GM19023 (cell line): ENCODE measurements at regions not wholly inside any gene's neighbourhood (a gene's known extent, or its start where the extent isn't known, plus 50 kb on each side); places are given as distances from the start of the nearest gene placed in this dataset.
"Not testable (repeated sequence)": the region's sequence is repeated elsewhere in the genome, so short reads cannot be mapped to it uniquely, and the experiment has no call there.

Source experiments
- ATAC-seq: cut with Tn5 transposase; IDR thresholded peaks from one replicate; pipeline ENCODE4 v1.9.1; 2021; ENCODE audit warnings: mild to moderate bottlenecking, moderate library complexity; ENCODE audit not compliant: unreplicated experiment

DNA sequence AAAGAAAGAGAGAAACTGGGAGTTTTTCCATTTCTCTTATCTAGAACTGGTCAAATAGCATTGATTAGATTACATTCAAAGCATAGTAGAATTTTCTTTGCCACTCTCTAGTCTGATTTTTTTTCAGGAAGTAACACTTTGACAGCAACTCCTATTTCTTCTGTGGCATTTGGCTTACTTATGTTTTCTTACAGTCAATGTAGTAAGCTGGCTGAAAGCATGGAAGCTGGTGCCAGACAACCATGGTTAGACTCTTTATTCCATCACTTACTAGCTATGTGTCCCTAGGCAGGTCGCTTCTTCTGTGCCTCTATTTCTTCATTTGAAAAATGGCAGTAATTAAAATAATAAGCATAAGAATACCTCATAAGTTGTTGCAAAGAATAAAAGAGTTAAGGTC, 54.2 kb upstream of the OPRM1 start:
- ATAC-seq: no peak

DNA sequence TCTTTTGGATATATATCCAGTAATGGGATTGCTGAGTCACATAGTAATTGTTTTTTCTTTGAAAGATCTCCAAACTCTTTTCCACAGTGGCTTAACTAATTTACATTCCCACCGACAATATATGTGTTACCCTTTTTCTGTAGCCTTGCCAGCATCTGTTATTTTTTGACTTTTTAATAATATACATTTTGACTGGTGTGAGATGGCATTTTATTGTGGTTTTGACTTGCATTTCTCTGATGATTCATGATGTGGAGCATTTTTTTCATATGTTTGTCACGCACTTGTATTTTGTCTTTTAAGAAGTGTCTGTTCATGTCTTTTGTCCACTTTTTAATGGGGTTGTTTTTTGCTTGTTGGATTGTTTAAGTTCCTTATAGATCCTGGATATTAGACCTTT, 58.9 kb upstream of the OPRM1 start:
- no peak for ATAC-seq

DNA sequence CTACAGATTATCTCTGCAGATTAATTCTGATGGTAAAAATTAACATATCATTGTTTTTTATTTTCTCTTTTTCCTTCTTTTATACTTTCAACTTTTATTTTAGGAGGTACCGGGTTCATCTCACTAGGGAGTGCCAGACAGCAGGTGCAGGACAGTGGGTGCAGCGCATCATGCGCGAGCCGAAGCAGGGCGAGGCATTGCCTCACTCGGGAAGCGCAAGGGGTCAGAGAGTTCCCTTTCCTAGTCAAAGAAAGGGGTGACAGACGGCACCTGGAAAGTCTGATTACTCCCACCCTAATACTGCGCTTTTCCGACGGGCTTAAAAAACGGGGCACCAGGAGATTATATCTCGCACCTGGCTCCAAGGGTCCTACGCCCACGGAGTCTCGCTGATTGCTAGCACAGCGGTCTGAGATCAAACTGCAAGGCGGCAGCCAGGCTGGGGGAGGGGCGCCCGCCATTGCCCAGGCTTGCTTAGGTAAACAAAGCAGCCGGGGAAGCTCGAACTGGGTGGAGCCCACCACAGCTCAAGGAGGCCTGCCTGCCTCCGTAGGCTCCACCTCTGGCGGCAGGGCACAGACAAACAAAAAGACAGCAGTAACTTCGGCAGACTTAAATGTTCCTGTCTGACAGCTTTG, 60.0 kb upstream of the OPRM1 start:
- ATAC-seq: not testable (repeated sequence)

DNA sequence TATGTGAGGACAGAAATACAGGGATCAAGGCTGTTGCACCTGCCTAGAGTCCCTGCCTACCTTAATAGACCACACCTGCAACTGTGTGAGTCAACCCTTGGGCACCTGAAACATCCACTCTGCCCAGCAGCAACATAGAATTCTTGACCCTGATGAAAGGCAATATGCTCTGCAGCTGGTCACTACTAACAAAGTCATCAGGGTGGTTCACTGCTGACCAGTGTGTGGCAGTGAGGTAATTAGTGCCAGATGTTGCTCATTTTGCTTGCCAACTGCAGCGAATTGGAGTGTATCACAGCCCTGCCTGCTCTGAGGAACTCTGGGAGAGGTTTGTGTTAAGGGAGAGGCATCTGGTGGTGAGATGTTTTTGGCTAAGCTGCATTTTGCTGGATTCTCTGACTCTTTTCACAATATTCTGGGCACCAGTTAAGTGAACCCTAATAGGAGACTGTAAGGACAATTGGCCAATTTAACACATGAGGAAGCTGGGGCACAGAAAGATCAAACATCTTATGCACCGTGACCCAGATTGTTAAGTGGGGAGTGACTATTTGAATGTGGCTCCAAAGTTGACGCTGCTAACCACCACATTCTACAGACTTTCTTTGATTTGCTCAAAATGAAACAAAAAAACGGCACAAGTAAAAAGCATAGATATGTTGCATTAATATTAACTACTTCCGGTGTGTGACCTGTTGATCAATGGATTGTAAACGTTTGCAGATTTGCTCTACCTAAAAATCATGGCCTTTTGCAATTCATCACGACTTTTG, 61.9 kb upstream of the OPRM1 start:
- ATAC-seq: no peak

DNA sequence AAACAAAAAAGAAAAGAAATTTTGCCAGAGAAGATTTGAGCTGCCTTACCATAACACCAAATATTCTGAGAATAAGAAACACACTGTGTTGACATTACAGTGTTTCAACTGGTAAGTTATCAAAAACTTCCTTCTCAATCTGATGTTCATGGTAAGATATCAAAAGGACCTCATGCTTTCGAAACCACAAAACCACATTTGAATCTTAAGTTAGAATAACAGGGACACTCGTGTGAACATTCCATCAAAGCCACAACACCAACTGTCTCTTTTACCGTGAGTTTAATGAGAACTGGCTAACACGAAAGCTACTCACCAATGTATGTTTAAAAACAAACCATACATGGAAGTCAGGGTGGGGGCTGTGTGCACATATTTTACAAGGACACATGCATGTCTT, 73.0 kb upstream of the OPRM1 start:
- ATAC-seq: no peak

DNA sequence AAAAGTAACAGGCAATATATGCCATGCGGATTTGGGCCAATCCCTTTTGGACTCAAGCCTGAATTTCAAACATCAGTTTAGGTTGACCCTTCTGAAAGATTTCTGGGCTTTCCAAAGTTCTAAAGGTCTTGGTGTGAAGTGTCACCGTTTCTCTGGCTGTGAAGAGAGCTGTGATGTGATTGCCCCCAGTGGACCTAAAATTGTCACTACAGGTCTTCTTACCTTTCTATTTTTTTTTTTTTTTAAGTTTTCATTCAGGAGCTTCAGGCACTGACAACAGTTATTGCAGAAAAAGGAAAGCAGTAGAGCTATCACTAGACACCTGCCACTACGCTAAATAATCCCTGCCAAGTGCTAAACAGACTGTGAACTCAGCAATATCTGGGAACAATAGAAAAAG, 75.7 kb upstream of the OPRM1 start:
- ATAC-seq: no peak

DNA sequence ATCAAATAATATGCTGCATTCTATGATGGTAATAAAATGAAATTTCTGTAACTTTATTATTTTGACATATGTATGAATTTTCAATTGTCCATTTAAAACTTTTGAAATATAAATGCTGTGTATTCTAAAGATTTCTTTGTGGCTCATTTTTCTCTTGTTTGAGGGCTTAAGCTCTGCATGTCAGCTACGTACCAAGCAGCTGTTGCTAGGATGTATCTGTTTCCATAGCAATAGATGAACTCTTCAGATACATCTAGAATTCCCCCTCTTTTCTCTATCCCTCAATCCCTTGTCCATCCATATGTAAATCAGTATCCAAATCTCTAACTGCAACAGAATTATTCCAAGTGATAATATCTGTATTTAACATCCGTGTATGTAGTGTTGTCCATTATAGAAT, 76.5 kb upstream of the OPRM1 start:
- no peak for ATAC-seq

DNA sequence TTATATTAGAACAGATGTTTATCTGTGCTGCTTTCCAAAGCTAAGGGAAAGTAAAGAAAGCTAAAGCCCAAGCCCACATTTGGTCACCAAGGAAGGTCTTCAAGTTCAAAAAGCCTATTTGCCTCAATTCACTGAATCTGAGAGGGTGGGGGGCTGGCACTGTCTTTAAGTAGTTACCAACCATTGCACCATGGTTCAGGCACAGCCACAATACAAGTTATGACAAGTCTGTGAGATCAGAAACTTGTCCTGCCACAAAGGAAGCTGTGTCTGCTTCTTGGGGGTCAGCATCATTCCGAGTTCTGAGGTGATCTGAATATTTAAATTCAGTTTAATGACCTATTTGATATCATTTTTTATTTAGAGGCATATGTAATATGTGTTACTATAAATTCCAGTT, 78.3 kb upstream of the OPRM1 start:
- no peak for ATAC-seq

DNA sequence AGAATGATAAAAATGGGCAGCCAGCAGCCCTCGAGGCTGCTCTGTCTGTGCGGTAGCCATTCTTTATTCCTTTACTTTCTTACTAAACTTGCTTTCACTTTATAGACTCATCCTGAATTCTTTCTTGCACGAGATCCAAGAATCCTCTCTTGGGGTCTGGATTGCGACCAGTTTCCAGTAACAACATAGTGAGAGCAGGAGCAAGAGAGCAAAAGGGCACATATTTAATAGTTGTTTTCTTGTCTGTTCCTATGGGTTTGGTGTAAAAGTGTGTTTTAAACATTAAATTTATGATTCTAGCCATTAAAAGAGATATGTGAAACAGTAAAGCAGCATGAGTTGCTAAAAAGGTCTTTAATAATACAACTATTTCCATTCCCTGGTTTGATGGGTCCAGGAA, 78.8 kb upstream of the OPRM1 start:
- ATAC-seq: no peak

DNA sequence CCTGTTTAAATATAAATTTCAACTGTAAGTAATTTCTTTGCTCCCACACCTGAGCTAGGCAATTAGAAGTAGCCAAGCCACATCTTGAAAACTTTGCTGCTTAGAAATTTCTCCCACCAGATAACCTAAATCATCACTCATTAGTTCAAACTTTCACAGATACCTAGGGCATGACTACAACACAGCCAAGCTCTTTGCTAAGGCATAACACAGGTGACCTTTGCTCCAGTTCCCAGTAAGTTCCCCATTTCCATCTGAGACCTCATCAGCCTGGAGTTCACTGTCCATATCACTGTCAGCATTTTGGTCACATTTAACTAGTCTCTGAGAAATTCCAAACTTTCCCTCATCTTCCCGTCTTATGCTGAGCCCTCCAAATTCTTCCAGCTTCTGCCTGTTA, 79.8 kb upstream of the OPRM1 start:
- ATAC-seq: no peak

DNA sequence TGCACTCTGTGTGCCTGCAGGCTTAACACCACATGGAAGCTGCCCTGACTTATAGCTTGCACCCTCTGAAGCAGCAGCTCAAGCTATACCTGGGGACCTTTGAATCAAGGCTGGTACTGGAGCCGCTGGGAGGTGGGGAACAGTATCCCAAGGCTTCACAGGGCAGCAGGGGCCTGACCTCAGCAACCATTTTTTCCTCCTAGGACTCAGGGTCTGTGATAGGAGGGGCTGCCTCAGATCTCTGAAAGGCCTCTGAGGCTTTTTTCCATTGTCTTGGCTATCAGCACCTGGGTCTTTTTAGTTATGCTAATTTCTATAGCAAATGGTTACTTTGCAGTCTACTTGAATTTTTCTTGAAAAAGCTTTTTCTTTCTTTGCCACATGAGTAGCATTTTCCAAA, 80.2 kb upstream of the OPRM1 start:
- no peak for ATAC-seq

DNA sequence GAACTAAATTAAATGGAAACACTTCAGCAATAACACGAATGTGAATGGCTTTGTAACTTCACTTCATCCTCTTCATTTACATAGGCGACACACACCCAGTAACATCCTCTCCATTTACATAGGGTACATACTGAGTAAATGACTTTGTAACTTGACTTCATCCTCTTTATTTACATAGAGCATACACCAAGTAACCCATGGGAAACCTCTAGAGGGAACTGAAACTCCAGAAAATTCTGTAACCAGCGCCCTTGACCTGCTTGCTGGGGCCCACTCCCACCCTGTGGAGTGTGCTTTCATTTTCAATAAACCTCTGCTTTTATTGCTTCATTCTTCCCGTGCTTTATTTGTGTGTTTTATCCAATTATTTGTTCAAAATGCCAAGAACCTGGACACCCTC, 81.6 kb upstream of the OPRM1 start:
- peak; percentile 94 for ATAC-seq

DNA sequence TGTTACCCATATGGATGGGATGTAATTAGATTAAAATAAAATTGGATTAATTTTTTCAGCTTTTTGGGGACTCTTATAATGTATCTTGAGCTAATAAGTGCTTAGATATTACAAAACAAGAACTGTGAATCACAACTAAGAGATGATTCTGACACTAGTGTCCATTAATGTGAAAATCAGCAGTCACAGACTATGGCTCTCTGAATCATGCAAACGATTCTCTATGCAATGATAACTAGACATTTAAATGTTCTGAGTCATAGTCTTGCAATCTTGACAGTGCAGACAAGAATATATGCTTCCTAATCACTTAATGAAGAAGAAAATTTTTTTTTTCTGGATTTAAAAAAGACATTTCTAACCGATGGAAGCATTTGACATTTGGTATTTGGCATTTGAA, 82.2 kb upstream of the OPRM1 start:
- ATAC-seq: no peak

DNA sequence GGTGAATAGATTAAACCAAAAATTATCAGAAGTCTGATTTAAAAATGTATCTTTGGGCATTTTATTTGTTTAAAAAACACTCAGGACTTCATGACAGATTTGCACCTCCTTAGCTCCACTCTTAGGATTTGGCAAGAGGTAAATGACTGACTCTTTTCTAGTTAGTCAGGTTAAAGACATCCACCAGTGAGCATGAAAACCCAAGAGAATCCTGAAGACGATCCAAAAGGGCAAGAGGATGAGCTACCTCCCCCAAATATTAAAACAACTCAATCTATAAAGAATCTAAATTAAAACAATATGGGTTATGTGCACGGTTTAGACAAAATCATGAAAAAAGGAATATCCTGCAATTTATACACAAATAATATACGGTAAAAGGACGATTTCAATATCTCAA, 89.4 kb upstream of the OPRM1 start:
- no peak for ATAC-seq

DNA sequence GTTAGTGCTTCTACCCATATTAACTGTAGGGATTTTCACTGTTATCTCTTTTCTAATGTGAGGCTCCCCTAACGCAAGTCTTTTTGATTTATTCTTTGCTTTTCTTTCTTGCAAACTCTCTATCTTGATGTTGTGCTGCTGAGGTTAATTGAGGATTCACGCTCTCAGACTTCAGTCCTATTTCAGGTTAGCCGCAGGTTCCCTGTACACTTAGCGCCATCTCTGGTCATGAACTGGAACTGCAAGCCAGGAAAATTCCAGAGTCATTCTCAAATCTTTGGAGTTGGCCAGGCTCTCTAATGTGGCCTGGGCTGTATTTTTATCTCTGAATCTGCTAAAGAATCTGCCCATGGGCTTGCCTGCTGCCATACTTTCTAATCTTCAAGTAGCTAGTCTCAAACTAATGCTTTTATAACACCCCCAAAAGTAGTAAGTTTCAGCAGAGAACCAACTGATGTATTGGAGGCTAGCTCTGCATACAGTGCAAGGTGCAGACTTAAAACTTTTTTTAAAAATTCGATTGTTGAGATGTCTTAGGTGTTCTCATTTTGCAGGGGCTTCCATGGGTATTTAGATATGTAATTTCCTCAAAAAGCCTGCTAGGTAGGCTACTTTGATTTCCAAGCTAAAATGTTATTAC, 91.1 kb upstream of the OPRM1 start:
- ATAC-seq: peak; percentile 52

DNA sequence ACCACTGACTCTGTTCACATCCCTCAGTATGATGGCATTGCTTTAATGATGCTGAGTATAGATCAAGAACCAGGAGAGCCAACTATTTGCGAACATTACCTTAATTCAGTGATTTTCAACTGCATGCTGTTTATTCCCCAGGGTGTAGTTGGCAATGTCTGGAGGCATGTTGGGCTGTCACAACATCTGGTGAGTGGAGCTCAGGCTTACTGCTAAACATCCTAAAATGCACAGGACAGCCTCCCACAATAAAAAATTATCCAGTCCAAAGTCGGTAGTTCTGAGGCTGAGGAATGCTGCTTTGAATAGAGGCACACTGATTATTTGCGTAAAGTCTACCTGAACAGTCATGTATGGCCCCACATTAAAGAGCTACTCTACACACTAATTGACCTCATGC, 94.8 kb upstream of the OPRM1 start:
- ATAC-seq: no peak

DNA sequence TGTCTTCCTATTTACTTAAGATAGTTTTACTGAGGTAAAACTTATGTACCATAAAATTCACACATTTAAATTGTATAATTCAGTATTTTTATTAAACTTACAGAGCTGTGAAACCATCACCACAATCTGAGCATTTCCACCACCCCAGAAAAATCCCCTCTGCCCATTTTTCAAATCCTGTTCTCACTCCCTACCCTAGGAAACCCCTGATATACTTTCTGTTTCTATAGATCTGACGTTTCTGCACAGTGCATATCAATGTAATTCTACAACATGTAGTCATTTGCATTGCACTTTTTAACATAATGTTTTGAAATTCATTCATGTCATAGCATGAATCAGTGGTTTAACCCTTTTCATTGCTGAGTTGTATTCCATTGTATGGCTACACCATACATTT, 96.7 kb upstream of the OPRM1 start:
- ATAC-seq: no peak

DNA sequence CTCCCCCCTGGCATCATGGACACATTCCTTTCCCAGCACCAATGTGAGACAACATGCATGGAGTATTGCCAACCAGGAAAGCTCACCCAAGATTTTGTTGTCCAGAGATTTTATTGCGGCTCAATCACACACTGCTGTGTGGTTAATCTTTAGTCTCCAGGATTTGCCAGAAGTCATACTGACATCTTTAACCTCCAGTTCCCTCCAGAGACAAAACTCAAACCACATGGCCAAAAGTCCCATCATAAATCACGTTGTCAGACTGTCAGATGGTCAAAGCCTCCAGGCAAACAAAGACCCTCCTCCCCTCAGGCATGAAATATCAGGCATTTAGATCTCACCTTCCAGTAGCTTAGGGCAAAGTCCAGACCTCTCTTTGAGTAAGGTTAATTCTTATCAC, 97.3 kb upstream of the OPRM1 start:
- no peak for ATAC-seq

DNA sequence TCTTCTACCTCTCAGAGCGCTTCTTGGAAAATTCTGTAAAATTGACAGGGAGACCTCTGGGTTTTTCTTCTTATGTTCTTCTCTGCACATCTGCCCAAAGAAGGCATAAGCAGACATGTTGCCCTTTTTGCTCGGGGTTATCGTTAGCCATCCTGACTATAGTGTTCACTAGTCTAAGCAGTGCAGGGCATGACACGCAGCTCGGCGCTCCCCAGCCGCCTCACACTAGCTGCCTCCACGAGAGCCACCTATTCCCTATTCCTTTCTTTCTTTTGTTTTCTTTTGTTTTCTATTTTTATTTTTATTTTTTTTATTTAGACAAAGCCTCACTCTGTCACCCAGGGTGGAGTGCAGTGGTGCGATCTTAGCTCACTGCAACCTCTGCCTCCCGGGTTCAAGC, 100.2 kb upstream of the OPRM1 start:
- no peak for ATAC-seq

DNA sequence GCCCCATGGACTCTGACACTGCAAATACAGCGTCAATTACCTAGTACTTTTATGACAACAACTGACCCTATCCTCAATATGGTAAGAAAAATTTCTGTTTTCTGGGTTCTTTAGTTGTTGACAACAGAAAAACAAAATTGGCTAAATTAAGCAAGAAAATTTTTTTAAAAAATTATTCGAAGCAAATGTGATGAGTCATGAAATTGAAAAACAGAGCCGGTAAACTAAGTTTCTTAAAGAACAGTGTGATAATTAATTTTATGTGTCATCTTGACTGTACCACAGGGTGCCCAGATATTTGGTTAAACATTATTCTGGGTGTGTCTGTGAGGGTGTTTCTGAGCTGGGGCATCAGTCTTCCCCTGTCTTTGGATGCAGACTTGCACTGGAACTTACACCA, 107.6 kb upstream of the OPRM1 start:
- no peak for ATAC-seq

DNA sequence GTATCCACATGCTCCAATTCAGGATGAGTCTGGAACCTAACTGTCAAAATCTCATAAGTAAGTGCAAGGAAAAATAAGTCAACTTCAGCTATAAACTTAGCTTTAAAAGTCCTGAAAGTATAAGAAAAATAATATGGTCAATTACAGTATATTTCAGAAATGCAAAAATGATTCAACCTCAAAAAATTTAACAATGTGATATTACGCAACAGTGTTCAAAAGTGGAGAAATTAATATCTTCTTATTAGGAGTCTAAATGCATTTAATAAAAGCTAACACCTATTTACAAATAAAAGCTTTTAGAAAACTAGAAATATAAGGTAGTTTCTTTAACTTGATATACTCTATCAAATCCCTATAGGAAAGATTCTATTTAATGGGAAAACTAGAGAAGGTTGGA, 111.2 kb upstream of the OPRM1 start:
- ATAC-seq: no peak

DNA sequence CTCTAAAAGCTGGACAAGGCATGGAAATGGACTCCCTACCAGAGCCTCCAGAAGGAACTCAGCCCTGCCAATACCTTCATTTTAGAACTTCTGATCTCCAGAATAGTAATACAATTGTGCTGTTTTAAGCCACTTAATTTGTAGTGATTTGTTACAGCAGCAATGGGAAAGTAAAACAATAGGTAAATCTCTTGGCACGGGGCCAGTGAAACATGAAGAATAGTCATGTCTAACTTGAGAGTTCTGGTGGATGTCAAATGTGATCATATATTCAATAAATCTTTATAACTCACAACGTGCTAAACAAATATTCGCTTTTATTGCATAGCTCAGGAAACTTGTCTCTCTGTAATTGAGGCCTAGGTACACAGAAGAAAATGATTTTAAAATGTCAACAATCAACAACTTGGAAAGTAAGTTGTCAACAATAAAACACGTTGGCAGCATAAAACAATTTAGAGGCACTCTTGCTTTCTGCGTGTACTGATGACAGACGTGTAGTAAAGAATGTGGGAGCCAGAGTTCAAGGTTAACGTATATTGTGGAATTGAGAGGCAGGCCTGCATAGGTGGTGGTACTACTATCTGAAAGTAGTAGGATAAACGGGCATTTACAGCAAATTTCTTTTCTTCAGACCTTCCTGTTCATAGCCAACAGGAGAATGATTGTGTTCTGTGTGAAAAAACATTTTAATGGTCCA, 140.5 kb upstream of the OPRM1 start:
- no peak for ATAC-seq
